GM18861 (cell line): ENCODE measurements at regions not wholly inside any gene's neighbourhood (a gene's known extent, or its start where the extent isn't known, plus 50 kb on each side); places are given as distances from the start of the nearest gene placed in this dataset.
A peak's percentile ranks its signal among the peaks of the same experiment; 100 is the strongest.

Source experiments
- ATAC-seq: cut with Tn5 transposase; IDR thresholded peaks from one replicate; pipeline ENCODE4 v1.9.1; 2021; ENCODE audit not compliant: unreplicated experiment

GRCh38 chr6:9539231-9539755 is 875.6 kb downstream of the TFAP2A start:
- ATAC-seq: no peak

DNA sequence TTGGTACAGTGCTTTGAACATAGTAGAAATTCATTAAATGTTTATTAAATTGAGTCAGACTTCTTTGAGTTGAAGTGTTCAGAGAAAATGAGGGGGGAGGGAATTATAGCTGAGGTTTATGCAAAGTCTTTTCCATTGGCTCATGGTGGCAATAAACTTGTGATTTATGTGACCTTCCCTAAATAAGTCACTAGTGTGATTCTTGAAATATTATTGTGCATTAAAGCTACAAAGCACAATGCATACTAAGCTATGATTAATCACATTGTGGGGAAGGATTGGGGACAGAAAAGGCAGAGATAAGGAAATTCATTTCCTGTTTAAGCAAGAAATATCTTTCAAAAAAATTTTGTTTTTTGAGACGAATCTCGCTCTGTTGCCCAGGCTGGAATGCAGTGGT is 877.5 kb downstream of the TFAP2A start:
- no peak for ATAC-seq

DNA sequence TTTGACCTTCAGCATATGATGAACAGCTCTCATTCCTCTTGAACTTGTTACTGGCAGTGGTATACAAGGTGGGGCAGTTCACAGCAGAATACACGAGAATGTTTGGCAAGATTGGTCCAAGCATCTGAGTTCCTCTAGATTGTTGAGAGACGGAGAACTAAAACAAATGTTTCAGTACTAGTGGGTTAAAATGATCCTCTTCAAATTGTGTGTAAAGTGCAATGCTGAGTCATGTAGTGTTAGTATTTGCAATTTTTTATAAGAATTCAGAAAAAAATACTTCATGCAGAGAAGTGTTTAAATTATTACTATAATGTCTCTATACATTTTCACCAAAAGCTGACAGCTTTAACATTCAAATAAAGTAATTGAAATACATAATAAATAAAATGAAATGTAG is 879.8 kb downstream of the TFAP2A start:
- no peak for ATAC-seq

DNA sequence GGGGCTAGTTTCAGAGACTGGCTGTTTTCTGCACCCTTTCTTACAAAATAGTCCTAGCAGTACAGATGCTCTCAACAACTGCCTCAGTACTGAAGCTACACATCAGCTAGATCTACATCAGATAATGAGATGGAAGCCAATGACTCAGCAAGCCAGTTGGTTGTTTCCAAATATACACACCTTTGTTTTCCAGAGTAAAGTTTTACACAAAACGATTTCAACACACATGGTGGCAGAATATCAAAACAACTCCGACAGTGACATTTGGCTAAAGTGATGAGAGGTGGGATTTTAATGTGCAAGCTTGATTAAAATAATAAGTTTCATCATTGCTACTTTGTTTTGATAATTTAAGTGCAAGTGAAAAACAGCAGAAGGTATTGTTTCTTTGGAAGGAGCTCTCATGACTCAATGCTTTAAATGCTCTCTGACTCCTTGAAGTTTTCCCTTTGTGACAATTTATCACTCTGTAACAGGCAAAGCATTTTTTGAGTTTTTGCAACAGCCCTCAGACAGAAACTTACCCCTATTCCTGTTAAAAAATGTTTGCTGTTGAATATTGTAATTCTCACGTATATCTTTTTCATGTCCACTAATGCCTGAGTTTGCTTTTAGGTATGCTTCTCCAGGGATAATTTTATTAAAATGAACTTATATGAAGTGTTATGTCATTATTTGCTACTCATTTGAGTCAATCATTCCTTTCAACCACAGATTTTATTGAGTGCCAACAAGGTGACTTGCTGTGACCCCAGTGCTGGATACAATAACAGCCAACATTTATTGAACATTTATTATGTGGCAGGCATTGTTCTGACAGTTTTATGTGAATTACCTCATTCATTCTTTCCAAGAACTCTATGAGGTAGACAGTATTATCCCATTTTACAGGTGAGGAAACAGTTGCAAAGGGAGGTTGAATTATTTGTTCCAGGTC is 882.0 kb downstream of the TFAP2A start:
- ATAC-seq: no peak

DNA sequence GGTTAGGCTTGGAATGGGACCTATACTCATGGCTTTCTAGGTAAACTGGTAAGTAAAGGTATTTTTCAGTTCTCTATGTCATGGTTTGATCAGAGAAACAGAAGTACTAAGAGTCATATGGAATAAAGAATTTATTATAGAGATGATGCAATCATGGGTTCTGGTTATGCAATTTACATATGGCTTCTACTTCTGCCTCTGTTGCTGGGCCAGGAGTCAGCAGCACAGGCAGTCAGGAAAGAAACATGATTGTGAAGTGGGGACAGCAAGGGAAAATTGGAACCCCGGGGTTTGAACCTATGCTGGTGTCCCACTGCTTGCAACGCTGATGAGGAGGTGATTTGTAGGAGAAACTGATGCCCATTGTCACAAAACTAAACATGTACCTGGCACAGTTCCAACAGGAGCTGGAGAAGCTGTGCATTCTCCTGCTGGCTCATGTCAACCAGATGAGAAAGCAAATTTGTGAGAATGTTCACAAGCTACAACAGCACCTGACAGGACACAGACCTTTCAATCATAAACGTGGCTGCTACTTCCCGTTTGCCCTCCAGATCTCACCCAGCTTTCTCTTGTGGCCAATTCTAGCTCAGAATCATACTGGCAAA is 887.1 kb downstream of the TFAP2A start:
- no peak for ATAC-seq

- ATAC-seq: no peak
These were observed 891.4 kb downstream of the TFAP2A start for GRCh38 chr6:9523462-9523861.

- ATAC-seq: no peak
These were observed 892.8 kb downstream of the TFAP2A start for GRCh38 chr6:9522101-9522500.

DNA sequence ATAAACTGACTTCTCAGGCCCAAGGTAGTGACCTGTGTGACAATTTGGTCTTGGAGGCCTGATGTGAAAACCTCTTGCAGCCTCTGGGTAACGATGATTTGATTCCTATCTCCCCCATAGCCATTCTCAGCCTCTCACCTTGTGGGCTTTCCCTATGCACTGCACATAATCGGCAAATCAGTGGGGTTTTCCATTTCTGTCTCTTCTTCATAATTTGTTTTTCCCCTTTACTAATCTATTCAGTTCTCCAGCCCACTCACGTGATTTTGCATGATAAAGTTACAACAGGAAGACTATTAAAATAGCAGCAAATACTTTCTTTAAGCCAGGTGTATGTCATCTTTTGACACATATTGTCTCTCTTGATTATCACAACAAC is 893.7 kb downstream of the TFAP2A start:
- peak; percentile 29 for ATAC-seq

GRCh38 chr6:9520417-9521151 is 894.3 kb downstream of the TFAP2A start:
- peak; percentile 41 for ATAC-seq

GRCh38 chr6:9518431-9518830 is 896.4 kb downstream of the TFAP2A start:
- ATAC-seq: no peak

GRCh38 chr6:9517806-9518205 is 897.1 kb downstream of the TFAP2A start:
- ATAC-seq: no peak

DNA sequence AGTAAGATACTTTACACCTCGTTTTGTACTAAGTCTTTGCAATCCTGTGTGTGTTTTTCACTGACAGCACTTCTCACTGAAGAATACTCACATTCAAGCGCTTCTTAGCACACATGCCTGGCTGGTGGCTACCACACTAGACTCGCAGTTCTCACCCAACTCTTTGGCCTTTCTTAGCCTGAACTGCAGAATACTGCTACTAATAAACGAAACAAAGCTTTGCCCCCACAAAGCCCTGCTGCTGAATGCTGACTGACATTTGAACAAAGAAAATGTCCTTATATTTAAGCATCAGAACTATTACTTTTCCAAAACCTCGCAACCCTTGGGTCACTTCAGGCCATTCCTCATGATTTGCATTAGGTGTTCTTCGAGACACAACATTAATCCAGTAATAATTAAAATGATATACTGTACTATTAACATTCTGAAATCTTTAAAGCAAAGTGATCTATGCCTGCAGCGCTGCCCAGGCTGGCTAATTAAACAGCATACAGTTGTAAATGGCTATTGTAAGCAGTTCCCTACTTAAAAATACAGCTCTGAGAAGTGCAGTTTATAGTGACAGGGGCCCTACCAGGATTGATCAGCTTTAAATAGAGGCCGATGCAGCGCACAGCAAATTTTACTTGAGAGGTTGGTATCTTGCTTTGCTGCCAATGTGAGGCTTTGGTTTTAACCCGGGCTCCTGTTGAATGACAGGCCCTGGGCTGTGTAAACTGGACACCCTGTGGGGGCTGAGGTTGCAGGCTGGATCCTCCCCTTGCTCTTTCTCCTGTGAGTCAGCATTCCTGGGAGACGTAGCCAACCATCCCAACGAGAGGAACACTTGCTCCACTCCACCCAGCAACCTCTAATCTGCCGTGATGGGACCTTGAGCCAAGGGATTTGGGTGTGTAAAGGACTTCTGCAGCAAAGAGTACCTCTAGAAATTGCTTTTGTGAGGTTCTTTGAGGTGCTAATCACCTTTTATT is 899.0 kb downstream of the TFAP2A start:
- ATAC-seq: no peak

DNA sequence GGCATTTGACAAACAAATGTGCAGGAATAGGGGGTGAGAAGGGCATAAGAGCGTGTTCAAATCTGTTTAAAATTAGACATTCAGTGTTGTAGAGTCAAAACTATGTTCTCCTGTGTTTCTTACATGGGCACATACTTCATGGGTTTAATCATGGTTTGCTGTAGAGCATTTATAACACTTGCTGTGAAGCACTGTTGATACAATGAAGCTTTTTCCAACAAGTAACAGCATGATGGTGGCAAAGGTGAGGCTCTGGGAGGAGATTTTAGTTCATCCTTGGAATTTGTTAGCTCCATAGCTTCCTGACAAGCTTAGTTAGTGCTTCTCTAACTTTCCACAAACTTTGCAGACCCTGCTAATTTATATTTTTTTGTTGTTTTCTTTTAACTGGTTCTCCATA is 900.7 kb downstream of the TFAP2A start:
- ATAC-seq: no peak

GRCh38 chr6:9511157-9511556 is 903.7 kb downstream of the TFAP2A start:
- no peak for ATAC-seq

GRCh38 chr6:9507136-9507895 is 907.6 kb downstream of the TFAP2A start:
- no peak for ATAC-seq

DNA sequence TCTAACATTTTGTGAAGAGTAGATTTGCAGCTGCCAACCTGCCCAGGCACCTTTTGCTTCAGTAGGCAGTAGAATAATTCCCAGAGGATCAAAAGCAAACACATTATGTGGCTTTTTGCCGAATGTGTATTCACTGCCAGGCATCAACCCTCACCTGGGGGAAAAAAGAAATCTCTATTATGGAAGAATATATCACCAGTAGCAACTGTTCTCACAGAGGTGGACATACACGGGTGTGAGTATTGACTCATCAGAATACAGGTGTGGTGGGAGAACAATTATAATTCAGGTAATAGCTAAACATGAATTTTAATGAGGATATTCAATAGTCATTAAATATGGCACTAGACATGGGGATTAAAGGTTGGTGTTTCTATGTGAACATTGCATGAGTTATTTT is 910.7 kb downstream of the TFAP2A start:
- ATAC-seq: no peak

- no peak for ATAC-seq
These were observed 911.6 kb downstream of the TFAP2A start for GRCh38 chr6:9503111-9503761.

GRCh38 chr6:9499709-9500108 is 915.2 kb downstream of the TFAP2A start:
- ATAC-seq: no peak

DNA sequence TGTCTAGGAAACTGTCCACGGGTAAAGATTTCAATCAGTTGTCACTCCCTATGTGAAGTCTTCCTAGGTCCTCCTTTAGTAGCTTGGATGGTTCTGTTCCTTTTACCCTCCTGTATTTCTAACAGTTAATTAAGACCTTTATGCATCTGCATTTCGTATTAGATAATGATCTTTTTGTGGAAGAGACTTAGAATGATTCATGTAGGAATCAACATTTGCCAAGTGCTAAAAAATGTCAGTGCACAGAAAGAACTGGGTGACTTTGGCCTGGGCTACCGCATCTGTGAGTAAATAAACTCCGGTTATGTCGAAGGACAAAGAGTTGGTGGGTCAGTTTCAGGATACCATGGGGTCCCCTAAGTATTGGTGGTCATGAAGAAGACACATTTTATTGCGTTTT is 918.0 kb downstream of the TFAP2A start:
- ATAC-seq: no peak
